ENCODE measurements at regions not wholly inside any gene's neighbourhood (a gene's known extent, or its start where the extent isn't known, plus 50 kb on each side); places are given as distances from the start of the nearest gene placed in this dataset.

DNA sequence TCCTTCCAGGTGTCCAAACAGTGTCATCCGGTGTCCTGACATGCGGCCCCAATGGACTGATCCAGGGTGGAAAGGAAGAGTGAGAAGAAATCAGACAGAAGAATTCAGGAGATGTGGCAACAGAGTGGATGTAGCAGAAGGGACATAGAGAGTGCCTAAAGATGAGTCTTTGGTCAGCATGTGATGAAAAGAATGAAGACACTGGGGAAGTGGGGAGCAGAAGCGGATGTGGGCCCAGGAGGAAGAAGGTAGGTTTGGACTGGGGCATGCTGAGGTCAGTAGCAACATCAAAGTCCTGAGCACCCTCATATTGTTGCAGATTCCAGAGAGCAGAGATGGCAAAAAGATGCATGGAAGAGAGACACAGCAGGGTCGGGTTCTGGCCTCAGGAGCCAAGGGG is 71.8 kb upstream of the STEAP1B start:
- TF ChIP-seq, protein P1, sequence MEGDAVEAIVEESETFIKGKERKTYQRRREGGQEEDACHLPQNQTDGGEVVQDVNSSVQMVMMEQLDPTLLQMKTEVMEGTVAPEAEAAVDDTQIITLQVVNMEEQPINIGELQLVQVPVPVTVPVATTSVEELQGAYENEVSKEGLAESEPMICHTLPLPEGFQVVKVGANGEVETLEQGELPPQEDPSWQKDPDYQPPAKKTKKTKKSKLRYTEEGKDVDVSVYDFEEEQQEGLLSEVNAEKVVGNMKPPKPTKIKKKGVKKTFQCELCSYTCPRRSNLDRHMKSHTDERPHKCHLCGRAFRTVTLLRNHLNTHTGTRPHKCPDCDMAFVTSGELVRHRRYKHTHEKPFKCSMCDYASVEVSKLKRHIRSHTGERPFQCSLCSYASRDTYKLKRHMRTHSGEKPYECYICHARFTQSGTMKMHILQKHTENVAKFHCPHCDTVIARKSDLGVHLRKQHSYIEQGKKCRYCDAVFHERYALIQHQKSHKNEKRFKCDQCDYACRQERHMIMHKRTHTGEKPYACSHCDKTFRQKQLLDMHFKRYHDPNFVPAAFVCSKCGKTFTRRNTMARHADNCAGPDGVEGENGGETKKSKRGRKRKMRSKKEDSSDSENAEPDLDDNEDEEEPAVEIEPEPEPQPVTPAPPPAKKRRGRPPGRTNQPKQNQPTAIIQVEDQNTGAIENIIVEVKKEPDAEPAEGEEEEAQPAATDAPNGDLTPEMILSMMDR (IDR thresholded peaks at IDR 0.05): no peak
- TF ChIP-seq EZH2phosphoT487 (IDR thresholded peaks at IDR 0.05): no peak
- no peak for TF ChIP-seq EZH2 (IDR thresholded peaks at IDR 0.05)
